Calu3 (cell line): ENCODE measurements at regions not wholly inside any gene's neighbourhood (a gene's known extent, or its start where the extent isn't known, plus 50 kb on each side); places are given as distances from the start of the nearest gene placed in this dataset.

Experiments
- BruUV-seq: library from RNA; stranded (reverse); fragments of 400-500 nt; replicated peaks from 2 replicates; lab custom pipeline; 2021; lab: Mats Ljungman, UMichigan
- CTCF ChIA-PET: fragments of 300-600 bp; sonication (Branson Sonifier 250); formaldehyde crosslinking; loops from one replicate; lab custom pipeline; 2022; ENCODE audit warnings: antibody characterized with exemption; lab: Charles Lee
- DNase-seq: peaks from one replicate; pipeline ENCODE4 v3.0.0; 2022
- H3K27ac Mint-ChIP-seq: one replicate; pipeline ENCODE4 v1.8.0; 2022; ENCODE audit warnings: mixed read lengths; ENCODE audit not compliant: unreplicated experiment
- H3K27me3 Mint-ChIP-seq: one replicate; pipeline ENCODE4 v1.8.0; 2022; ENCODE audit warnings: mixed read lengths; ENCODE audit not compliant: unreplicated experiment
- H3K36me3 Mint-ChIP-seq: one replicate; pipeline ENCODE4 v1.8.0; 2022; ENCODE audit warnings: mild to moderate bottlenecking, moderate library complexity, mixed read lengths; ENCODE audit not compliant: insufficient read depth, unreplicated experiment
- H3K4me1 Mint-ChIP-seq: one replicate; pipeline ENCODE4 v1.8.0; 2022; ENCODE audit warnings: mild to moderate bottlenecking, low read depth, mixed read lengths; ENCODE audit not compliant: unreplicated experiment
- H3K4me3 Mint-ChIP-seq: one replicate; pipeline ENCODE4 v1.8.0; 2022; ENCODE audit warnings: mild to moderate bottlenecking, low read depth, moderate library complexity, mixed read lengths; ENCODE audit not compliant: unreplicated experiment
- H3K9me3 Mint-ChIP-seq: one replicate; pipeline ENCODE4 v1.8.0; 2022; ENCODE audit warnings: low read depth, mixed read lengths; ENCODE audit not compliant: unreplicated experiment
- CTCF ChIP-seq: fragments of 200-600 bp; IDR thresholded peaks from one replicate; pipeline ENCODE4 v1.8.0; 2022; ENCODE audit warnings: antibody characterized with exemption; ENCODE audit not compliant: unreplicated experiment
- intact Hi-C: fragments of 100-400 bp; cut with micrococcal nuclease; formaldehyde crosslinking; loops from one replicate; pipeline ENCODE4 v1.10.0; 2022; ENCODE audit not compliant: unreplicated experiment

GRCh38 chr7:79563821-79564522 is 110.5 kb upstream of the MAGI2 start:
- H3K36me3 Mint-ChIP-seq: no peaks in the 10 kb centered on the region
- no peak for DNase-seq
- CTCF ChIA-PET: no interaction called here
- H3K27me3 Mint-ChIP-seq: no peaks in the 10 kb centered on the region
- H3K27ac Mint-ChIP-seq: no peak overlapping the region
- BruUV-seq: no TSS peak
- no peak for TF ChIP-seq CTCF
- intact Hi-C loops: no loop called here
- no peak overlapping the region for H3K4me3 Mint-ChIP-seq
- no peaks in the 10 kb centered on the region for H3K4me1 Mint-ChIP-seq
- peaks cover 3% of the 10 kb centered on the region for H3K9me3 Mint-ChIP-seq

GRCh38 chr7:79555571-79555970 is 102.1 kb upstream of the MAGI2 start:
- intact Hi-C loops: no loop called here
- CTCF ChIA-PET: no interaction called here
- Mint-ChIP-seq H3K27ac (no peak overlapping the region), H3K4me1 (no peaks in the 10 kb centered on the region), H3K36me3 (no peaks in the 10 kb centered on the region), H3K27me3 (no peaks in the 10 kb centered on the region), H3K4me3 (no peak overlapping the region), H3K9me3 (peaks cover 3% of the 10 kb centered on the region)
- BruUV-seq: no TSS peak
- no peak for TF ChIP-seq CTCF
- DNase-seq: no peak

GRCh38 chr7:79553811-79554555 is 100.5 kb upstream of the MAGI2 start:
- Mint-ChIP-seq H3K4me3 (no peak overlapping the region), H3K27ac (peak overlapping the region; percentile 37), H3K36me3 (no peaks in the 10 kb centered on the region), H3K9me3 (peaks cover 3% of the 10 kb centered on the region), H3K4me1 (no peaks in the 10 kb centered on the region), H3K27me3 (no peaks in the 10 kb centered on the region)
- CTCF ChIA-PET: interaction anchor here (0.6 kb wide), 1 partner anchor 1503 kb away, joined by 3 read pairs; no protein-coding TSS in a partner anchor
- intact Hi-C loops: no loop called here
- no peak for TF ChIP-seq CTCF
- no TSS peak for BruUV-seq
- no peak for DNase-seq

- DNase-seq: no peak
- no TSS peak for BruUV-seq
Measured at GRCh38 chr7:79552463-79552862, 99.0 kb upstream of the MAGI2 start.

More at GRCh38 chr7:79552463-79552862, 99.0 kb upstream of the MAGI2 start:
- no peaks in the 10 kb centered on the region for H3K27me3 Mint-ChIP-seq
- TF ChIP-seq CTCF: no peak
- H3K4me1 Mint-ChIP-seq: no peaks in the 10 kb centered on the region
- no peak overlapping the region for H3K4me3 Mint-ChIP-seq
- no peak overlapping the region for H3K27ac Mint-ChIP-seq
- no peaks in the 10 kb centered on the region for H3K36me3 Mint-ChIP-seq
- CTCF ChIA-PET: no interaction called here
- peaks cover 3% of the 10 kb centered on the region for H3K9me3 Mint-ChIP-seq
- intact Hi-C loops: no loop called here
